Retinal pigment epithelial cell (primary cell): ENCODE measurements at regions not wholly inside any gene's neighbourhood (a gene's known extent, or its start where the extent isn't known, plus 50 kb on each side); places are given as distances from the start of the nearest gene placed in this dataset.
A peak's percentile ranks its signal among the peaks of the same experiment; 100 is the strongest.

Source experiments
- DNase-seq: peaks from one replicate; pipeline ENCODE4 v3.0.0-alpha.2; 2010; ENCODE audit warnings: low read depth
- H3K4me3 ChIP-seq: 2 replicates; pipeline ENCODE4 v1.5.1; 2011; ENCODE audit warnings: mild to moderate bottlenecking, low read length, control low read depth, moderate library complexity
- CTCF ChIP-seq: conservative IDR thresholded peaks from 2 replicates; pipeline ENCODE4 v1.5.1; 2011; ENCODE audit warnings: low read depth, low read length, control low read depth, inconsistent platforms

- no peak overlapping the region for H3K4me3 ChIP-seq
- no peak for DNase-seq
- no peak for TF ChIP-seq CTCF
These were observed 378.4 kb upstream of the CDH5 start for GRCh38 chr16:65988024-65988595.

- H3K4me3 ChIP-seq, result no peak overlapping the region
- DNase-seq, result peak; percentile 45
- no peak for TF ChIP-seq CTCF
These were observed 382.2 kb upstream of the CDH5 start for GRCh38 chr16:65984296-65984695.

GRCh38 chr16:65981057-65981456, 385.4 kb upstream of the CDH5 start:
- H3K4me3 ChIP-seq, result no peak overlapping the region
- no peak for TF ChIP-seq CTCF
- DNase-seq, result no peak

GRCh38 chr16:65975049-65975708, 391.3 kb upstream of the CDH5 start:
- no peak overlapping the region for H3K4me3 ChIP-seq
- TF ChIP-seq CTCF, result no peak
- no peak for DNase-seq

- no peak for DNase-seq
- no peak for TF ChIP-seq CTCF
- H3K4me3 ChIP-seq, result no peak overlapping the region
These were observed 399.1 kb upstream of the CDH5 start for GRCh38 chr16:65967376-65967775.

- no peak for DNase-seq
- TF ChIP-seq CTCF, result no peak
These were observed 400.9 kb upstream of the CDH5 start for GRCh38 chr16:65965628-65966027.

GRCh38 chr16:65964752-65965151, 401.7 kb upstream of the CDH5 start:
- no peak for TF ChIP-seq CTCF
- H3K4me3 ChIP-seq, result no peak overlapping the region
- no peak for DNase-seq

More at GRCh38 chr16:65965628-65966027, 400.9 kb upstream of the CDH5 start:
- no peak overlapping the region for H3K4me3 ChIP-seq
